Activated naive CD8-positive, alpha-beta T cell treated with anti-CD3 and anti-CD28 coated beads, Interleukin-2, amount 50 U/mL, for 16 hours (primary cell): ENCODE measurements at regions not wholly inside any gene's neighbourhood (a gene's known extent, or its start where the extent isn't known, plus 50 kb on each side); places are given as distances from the start of the nearest gene placed in this dataset.

Experiments
- DNase-seq: peaks from one replicate; pipeline ENCODE4 v3.0.0-alpha.2; 2020; ENCODE audit warnings: low read depth, low spot score

DNA sequence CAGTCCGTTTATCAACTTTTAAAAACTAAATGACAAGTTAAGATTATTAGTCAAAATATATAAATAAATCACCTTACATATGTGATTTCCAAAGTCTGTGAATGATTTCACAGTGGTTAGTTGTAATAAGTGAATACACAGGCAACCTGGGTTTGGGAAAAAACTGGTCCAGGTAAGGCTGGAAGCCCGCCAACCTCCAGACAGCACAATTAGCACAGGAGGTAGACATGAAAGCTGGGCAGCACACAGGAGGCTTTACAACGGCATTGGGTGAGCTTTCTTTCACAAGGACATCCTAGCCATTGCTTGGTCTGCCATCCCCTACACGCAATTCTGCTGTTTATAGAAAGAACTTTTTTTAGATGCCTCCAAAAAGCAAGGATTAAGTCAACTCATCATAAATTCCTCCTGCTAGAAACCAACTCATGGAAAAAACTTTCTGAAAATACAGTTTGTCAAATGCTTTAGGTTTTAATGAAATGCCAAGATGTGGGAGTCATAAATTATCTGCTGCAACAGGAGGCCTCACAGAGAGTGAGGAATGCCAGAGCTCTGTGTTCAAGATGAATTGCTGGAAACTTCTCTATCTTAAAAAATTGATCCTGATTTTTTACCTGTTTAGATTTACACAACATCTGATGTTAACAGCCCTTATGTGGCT is 346.8 kb upstream of the NFE2L3 start:
- no peak for DNase-seq

DNA sequence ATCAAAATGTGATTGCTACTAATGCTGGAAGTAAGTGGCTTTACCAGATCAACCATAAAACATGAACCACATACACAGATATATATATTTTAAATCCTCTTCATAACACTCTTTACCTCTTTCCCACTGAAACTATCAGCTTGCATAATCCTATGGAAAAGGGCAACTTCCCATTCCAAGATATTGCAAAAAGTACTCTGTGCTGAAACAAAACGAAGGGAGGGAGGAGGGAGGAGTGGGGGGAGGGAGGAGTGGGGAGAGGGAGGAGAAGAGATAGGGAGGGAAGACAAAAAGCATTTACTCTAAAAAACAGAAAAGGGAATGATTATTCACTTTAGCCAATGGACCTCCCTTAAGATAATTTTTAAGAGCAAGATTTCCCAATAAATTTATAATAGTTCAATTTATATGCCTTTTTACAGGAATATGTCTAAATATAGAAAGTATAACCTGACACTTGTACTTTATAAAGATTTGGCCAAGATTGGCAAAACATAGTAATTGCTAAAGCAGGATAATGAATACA is 344.8 kb upstream of the NFE2L3 start:
- no peak for DNase-seq

DNA sequence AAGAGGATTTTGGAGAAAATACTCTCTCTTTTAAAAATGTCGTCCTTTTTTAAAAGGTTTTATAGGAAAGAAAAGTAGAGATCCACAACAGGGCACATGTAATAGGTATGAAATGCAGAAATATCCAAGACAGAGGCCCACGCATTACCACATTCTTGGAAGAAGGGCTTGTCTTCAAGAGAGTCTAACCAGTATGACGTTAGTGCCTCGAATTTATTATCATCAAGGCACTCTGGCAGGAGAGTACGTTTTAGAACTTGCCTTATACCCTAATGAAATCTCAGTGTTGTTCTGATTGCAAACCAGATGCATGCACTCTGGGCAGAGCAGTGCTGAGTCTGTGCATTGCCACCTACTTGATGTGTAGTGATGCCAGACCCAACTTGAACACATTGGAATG is 342.6 kb upstream of the NFE2L3 start:
- no peak for DNase-seq

DNA sequence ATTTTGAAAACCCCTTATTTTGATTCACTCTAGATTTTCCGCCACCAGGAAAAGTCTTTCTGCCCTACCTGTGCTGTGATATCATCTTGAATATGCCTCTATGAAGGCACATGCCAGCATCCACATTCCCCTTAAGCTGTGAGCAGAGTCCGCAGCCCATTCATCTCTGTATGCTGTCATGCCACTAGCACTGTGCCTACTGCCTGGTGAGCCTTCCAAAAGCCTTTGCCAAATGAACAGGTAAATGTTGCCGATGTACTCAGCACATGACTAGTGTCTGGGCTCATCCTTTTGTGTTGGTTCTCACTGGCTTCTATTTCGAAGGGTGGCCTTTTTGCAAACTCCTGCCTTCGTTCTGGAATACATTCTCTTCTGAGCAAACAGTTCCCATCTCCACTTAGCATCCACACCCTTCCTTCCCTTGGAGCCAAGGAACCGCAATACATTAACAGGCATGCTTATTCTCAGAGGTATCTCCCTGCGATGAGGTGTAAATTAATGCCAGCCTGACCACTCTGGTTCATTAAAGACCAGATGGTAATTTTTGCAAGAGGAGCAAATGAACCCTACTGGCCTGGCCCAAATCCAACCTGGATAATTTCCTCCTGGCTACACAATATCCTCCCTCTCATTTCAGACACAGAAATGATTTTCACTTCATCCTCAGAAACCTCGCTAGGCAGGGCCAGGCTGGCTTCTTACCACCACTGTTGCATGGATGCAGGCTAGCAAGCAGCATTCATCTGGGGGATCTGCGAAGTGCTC is 339.7 kb upstream of the NFE2L3 start:
- DNase-seq, result no peak

DNA sequence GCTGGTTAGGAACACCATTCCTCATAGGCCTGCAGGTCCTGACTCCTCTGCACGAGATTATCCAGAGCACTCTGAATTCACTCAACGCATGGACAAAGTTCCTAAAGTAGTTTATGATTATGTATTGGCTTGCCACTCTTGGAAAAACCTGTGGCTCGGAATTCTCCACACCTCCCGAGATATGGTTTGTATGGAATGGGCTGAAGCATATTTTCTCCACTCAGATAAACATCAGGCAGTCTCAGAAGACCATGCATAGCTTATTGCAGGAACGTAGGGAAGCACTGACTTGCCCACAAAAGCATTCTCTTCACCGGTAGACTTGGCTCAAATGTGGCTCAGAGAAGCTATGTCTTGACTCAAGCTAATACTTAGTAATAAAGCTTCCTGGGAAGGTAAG is 338.6 kb upstream of the NFE2L3 start:
- no peak for DNase-seq

DNA sequence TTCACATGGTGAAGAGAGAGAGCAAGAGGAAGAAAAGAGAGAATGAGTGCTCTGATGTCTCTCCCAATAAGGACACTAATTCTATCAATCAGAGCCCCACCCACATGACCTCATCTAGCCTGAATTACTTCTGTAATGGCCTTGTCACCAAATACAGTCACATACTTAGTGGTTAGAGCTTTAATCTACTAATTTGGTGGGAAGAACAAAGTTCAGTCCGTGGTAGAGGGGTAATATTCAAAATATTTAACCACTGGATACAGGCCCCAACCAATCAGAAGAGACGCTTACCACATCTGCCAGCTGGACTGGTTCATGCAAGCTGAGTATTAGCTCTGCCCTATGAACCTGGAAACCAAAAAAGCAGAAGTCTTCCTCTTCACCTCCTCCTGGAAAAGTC is 336.3 kb upstream of the NFE2L3 start:
- DNase-seq, result no peak

DNA sequence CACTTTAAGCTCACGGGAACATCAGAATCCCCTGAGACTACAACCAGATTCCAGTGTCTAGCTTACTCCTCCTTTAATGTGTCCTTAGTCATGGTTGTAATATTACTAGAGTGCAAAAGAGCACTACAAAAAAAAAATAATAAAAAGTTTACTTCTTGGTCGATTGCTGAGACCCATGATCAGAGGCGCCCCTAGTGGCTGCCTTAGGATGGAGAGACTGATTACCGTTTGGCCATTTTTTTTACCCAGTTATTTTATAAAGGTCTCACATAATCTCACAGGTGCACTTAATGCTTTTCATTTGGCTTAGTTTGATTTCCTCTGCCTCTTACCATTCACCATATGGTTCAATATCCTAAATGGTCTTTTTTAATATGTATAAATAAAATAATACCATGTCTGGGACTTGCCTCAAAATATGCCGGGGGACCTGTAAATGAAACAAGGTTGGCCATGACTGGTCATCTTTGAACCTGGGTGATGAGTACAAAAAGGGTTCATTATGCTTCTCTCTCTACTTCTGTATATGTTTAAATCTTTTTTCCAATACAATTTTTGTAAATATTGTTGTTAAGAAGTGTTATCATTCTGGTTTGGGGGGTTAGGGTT is 331.5 kb upstream of the NFE2L3 start:
- DNase-seq, result no peak

DNA sequence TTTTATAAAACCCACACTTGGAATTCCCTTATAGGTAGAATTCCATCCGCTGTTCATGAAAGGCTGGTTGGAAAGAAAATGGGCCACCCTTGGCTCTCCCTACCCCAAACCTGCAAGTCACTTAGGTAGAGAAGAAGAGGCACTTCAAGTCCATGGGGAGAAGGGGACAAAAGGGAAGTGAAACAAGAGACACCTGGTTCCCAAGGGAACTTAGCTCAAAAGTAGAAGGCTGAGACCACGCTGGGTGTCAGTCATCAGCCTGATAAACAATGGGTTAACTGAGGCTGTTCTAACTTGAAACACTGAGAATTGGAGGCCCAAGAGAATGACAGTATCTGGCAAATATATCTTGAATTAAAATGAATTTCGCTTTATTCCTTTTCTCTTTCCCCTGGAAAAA is 330.8 kb upstream of the NFE2L3 start:
- no peak for DNase-seq

DNA sequence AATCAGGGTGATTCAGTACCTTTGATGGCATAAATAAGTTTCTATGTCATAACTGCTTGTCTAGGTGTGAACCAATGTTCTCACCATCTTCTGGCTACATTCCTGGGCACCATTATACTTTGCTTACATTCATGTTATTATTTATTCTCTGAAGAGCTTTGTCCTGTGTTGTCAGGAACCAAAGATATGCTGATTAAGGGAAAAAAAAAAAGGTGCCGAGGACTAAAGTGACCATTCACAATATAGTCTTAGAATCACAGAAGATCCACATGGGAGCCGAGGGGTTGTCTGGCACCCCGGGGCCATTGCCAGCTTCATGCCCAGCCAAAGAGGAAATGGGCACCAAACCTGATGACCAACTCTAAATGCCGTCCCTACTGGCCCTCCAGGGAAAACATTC is 329.2 kb upstream of the NFE2L3 start:
- DNase-seq, result no peak

DNA sequence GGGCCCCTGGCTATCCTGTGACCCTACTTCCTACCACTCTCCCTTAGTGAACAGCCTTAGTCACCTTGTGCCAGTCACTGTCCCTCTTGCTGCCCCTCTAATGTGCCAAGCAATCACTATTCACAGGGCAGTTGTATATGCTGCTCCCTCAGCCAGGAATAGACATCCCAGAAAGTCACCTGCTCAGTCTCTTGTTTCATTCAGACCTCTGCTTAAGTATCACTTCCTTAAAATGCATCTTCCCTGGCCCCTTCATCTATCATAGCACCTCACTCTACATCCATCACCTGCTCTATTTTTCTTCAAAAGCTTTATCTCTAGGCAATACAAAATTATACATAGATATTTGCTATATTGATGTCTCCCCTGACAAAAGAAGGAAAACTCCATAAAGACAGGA is 328.4 kb upstream of the NFE2L3 start:
- no peak for DNase-seq

DNA sequence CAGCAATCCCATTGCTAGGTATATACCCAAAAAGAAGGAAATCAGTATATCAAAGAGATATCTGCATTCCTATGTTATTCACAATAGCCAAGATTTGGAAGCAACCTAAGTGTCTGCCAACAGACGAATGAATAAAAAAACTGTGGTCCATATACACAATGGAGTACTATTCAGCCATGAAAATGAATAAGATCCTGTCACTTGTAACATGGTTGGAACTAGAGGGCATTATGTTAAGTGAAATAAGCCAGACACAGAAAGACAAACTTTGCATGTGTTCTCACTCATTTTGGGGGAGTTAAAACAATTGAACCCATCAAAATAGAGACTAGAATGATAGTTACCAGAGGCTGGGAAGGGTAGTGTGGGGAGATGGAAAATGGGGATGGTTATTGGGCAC is 323.5 kb upstream of the NFE2L3 start:
- DNase-seq, result no peak

DNA sequence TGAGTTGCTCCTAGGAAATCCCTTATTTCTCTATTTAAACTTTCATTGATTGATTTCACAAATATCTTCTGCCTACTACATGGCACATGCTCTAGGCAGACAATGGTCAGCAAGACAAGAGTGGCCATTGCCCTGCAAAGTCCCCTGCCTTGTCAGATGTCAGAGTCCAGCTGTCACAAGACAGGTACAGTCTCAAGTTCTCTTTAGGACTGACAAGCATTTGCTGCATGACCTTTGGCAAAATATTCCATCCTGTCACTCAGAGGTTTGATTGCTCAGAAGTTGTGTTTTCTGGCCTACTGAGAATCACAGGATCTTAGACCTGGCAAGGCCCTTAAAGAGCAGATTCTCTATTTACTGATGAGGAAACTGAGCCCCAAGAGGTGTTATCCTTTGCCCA is 322.3 kb upstream of the NFE2L3 start:
- DNase-seq, result no peak

DNA sequence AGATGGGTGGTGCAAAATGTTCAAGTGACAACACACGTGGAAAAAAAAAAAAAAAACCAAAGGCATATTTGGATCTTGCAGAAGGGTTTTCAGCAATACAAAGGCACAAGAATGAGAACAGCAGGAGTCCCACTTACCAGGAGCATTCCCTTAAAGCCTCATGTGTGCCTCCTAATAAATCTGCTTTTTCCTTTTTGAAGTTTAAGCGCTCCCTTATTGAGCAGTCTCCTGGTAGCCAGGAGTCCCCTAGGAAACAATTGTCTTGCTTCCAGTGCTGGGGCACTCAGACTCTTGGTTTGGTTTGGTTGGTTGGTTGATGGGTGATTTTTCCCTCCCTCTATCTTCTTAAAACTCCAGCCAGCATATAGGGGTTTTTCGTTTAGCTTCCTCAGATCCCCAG is 321.8 kb upstream of the NFE2L3 start:
- DNase-seq, result no peak

DNA sequence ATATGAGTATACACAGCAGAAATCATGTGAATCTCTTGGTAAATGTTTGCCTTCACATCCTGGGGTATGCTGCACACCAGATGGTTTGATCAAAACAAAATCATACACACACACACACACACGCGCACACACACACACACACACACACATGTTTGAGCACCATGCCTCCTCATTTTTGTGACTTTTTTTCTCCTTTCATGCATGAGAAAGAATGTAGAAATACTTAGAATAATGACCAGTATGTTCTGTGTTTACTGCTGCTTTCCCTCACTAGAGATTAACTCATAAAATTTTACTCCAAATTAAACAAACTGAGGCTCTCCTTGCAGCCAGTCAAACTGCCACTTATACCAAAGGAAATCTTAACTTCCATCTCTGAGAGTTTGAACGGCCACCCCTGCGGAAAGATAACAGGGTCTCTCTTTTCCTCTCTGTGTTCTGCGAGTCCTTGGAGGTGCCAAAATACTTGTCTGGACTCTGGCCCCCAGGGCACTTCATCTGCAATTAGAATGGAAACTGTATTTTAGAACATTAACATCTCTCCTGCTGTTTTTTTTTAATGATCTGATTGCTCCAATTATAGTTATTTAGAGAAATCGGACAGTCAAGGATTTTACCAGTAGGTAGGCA is 320.8 kb upstream of the NFE2L3 start:
- no peak for DNase-seq

DNA sequence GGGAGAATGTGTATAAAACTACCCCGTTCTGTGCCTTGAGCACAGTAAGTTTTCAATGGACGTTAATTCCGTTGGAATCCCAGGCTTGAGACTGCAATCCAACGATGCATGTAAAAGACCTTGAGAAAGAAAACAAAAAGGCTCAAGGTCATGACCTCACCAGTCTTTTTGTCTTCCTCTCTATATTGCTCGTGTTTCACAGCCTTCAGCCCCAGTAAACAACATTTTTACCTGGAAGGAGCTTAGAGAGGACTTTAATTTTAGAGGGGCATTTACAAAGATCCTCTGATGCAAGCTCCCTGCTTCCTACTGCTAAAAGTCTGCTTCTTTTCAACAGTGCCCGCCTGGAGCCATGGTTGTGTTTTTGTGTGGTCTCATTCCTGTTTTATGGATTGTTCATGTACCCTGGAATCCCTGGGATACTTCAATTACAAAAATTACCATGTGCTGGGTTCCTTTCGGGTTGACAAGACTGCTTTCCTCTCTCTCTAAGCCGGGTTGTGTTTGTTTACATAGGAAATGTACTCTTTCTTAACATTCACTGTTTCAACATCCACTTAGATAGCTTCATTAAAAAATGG is 320.1 kb upstream of the NFE2L3 start:
- DNase-seq, result no peak

DNA sequence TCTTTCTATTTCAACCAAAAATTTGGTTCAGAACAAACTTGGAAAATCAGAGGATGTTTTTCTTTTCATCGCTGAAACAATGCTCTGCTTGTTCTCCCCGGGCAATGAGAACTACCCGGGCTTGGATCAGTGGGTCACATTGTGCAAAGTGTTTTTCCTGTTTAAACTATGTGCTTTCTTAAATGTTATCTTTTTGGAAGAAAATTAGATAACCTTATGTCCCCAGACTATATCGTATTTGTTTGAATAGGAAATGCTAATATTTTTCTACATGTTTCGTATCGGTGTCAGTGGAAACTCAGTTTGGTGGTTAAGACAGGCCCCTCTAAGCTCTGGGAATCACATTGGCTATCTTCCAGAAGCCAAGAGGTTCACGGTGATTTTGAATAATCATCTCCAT is 319.5 kb upstream of the NFE2L3 start:
- DNase-seq, result no peak

DNA sequence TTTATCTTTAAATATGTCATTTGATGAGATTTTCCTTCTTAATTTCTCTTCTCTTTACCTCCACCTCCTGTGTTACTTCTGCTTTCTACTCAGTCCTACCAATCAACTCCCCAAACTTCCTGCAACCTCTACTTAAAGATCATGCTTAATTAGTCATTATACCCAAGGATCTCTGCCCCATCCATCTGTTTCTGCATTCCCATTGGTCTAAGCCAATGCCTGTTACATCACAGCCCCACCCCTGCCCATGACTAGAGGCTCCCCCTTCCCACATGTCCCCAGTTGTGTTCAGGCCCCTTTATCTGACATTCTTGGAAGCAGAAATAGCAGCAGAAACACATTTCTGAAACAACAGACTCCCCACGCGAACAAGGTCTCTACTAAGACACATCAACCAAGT is 319.1 kb upstream of the NFE2L3 start:
- DNase-seq, result no peak

DNA sequence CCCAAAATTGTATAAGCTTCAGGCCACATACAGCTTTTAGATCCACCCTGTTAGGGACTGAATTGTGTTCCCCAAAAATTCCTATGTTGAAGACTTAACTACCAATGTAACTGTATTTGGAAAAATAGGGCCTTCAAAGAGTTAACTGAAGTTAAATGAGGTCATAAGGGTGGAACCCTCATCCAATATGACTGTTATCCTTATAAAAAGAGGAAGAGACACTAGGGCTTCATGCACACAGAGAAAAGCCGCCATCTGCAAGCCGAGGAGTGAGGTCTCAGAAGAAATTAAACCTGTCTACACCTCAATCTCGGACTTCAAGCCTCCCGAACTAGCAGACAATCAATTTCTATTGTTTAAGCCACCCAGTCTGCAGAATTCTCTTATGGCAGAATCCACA is 317.9 kb upstream of the NFE2L3 start:
- DNase-seq, result no peak

DNA sequence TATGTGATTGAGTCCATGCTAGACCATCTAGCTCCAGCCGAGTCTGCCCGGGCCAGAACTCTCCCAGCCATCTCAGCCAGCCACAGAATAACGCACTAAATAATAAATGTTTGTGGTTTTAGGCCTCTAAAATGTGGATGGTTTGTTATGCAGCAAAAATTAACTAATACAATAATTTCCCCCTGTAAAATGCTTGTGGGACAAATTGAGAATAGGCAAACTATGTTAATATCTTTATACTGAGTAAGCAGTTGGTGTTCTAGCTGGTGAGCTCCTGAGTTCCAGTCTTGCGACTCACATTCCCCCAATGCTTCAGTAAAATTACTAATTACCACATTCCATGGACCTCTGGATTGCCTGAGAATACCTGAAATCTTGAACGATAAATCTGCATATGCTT is 316.8 kb upstream of the NFE2L3 start:
- no peak for DNase-seq

DNA sequence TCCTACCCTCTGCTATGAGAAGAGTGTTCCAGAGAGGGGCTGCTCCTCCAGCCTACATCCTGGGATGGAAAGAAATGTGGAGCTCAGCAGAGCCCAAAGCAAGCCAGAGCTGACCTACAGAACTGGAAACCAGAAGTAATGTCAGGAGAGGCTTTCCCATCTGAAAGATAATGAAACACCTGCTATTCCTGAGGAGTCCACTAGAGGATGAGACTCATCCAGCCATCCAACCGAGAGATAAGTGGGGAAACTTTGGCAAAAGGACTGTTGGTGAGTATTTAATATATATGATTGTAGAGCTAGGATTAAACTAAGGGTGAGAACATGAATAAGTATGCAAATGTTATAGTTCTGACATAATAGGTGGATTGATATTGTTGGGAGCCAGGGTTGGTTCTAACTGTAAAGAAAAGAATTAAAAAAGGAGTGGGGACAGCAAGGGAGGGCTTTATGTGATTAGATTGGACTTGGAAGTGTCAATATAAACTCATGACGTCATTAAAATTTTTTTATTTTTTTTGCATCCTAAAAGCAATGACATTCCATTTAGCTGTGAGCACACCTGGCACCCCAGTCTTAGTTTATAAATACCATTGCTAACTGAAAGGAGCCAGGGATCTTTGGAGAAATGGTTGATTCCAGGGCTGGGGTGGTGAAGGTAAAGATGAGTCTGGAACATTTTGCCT is 312.8 kb upstream of the NFE2L3 start:
- no peak for DNase-seq

DNA sequence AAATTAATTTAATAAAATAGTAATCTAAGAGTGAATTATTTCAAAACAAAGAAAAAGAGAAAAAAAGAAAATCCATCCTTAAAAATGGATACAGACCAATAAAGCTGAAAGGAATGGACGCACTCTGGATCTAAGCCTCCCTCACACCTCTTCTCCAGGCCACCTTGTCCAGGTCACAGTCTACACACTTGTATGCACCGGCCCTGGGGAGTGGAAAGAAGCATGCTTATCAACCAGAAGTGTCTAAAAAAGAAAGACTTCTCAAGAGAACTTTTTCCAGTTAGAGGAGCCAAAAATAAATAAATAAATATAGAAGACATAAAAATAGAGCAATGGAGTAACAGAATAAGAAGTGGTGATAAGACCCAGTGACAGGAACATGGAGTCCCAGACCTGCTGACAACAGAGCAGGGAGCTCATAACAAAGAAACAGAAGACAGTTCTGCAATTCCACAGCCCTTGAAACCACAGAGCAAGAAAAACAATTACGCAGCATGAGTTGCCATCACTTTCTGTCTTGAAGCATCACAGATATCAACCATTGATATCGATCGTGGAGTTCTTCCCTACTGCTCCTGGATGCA is 311.7 kb upstream of the NFE2L3 start:
- no peak for DNase-seq
